ENCODE measurements at regions not wholly inside any gene's neighbourhood (a gene's known extent, or its start where the extent isn't known, plus 50 kb on each side); places are given as distances from the start of the nearest gene placed in this dataset.

GRCh38 chr1:4309676-4310320 lies 344.6 kb upstream of the AJAP1 start:
- no peak for TF ChIP-seq CTCF (IDR thresholded peaks at IDR 0.05; ENCODE audit: insufficient read depth, low read length, poor library complexity, severe bottlenecking)
- no peak for TF ChIP-seq EZH2phosphoT487 (conservative IDR thresholded peaks at IDR 0.05; ENCODE audit: low read length)
